ENCODE measurements at regions not wholly inside any gene's neighbourhood (a gene's known extent, or its start where the extent isn't known, plus 50 kb on each side); places are given as distances from the start of the nearest gene placed in this dataset.
"Not testable (repeated sequence)": the region's sequence is repeated elsewhere in the genome, so short reads cannot be mapped to it uniquely, and the experiment has no call there.

DNA sequence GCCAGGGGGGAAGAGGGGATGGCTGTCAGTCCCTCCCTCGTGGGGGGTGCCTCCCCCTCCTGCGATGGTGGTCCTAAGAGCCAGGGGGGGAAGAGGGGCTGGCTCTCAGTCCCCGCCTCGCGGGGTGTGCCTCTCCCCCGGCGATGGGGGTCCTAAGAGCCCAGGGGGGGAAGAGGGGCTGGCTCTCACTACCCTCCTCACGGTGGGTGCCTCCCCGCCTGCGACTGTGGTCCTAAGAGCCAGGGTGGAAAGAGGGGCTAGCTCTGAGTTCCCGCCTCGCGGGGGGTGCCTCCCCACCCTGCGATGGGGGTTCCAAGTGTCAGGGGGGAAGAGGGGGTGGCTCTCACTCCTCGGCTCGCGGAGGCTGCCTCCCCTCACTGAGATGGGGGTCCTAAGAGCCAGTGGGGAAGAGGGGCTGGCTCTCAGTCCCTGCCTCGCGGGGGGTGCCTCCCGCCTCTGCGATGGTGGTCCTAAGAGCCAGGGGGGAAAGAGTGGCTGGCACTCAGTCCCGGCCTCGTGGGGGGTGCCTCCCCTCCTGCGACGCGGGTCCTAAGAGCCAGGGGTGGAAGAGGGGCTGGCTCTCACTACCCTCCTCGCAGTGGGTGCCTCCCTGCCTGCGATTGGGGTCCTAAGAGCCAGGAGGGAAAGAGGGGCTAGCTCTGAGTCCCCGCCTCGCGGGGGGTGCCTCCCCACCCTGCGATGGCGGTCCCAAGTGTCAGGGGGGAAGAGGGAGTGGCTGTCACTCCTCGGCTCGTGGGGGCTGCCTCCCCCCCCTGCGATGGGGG lies 2325.6 kb upstream of the PCDH20 start:
- TF ChIP-seq EZH2phosphoT487 (IDR thresholded peaks at IDR 0.05; ENCODE audit: borderline replicate concordance) = no peak
- TF ChIP-seq, protein P1, sequence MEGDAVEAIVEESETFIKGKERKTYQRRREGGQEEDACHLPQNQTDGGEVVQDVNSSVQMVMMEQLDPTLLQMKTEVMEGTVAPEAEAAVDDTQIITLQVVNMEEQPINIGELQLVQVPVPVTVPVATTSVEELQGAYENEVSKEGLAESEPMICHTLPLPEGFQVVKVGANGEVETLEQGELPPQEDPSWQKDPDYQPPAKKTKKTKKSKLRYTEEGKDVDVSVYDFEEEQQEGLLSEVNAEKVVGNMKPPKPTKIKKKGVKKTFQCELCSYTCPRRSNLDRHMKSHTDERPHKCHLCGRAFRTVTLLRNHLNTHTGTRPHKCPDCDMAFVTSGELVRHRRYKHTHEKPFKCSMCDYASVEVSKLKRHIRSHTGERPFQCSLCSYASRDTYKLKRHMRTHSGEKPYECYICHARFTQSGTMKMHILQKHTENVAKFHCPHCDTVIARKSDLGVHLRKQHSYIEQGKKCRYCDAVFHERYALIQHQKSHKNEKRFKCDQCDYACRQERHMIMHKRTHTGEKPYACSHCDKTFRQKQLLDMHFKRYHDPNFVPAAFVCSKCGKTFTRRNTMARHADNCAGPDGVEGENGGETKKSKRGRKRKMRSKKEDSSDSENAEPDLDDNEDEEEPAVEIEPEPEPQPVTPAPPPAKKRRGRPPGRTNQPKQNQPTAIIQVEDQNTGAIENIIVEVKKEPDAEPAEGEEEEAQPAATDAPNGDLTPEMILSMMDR (conservative IDR thresholded peaks at IDR 0.05; ENCODE audit: low read length) = no peak
- no peak overlapping the region for H2AFZ ChIP-seq (ENCODE audit: low read length)

DNA sequence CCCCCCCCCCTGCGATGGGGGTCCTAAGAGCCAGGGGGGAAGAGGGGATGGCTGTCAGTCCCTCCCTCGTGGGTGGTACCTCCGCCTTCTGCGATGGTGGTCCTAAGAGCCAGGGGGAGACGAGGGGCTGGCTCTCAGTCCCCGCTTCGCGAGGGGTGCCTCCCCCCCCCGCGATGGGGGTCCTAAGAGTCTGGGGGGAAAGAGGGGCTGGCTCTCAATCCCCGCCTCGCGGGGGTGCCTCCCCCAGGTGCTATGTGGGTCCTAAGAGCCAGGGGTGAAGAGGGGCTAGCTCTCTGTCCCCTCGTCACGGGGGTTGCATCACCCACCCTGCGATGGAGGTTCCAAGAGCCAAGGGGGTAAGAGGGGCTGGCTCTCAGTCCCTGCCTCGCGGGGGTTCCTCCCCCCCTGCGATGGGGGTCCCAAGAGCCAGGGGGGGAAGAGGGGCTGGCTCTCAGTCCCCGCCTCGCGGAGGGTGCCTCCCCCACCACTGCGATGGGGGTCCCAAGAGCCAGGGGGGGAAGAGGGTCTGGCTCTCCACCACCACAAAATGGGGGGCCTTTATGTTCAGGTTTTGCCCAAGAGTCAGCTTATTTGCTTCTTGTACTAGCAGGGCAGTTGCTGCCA lies 2323.6 kb upstream of the PCDH20 start:
- not testable (repeated sequence) for H3K36me3 ChIP-seq (ENCODE audit: insufficient read depth, low read length); H3K4me3 ChIP-seq (ENCODE audit: low read length, poor library complexity, severe bottlenecking); H3K4me1 ChIP-seq (ENCODE audit: insufficient read depth, low read length, poor library complexity, severe bottlenecking); H3K9me3 ChIP-seq (ENCODE audit: insufficient read depth, low read depth, low read length); H3K9ac ChIP-seq (ENCODE audit: low read depth, low read length, poor library complexity, severe bottlenecking); H3K27me3 ChIP-seq (ENCODE audit: insufficient read depth, low read length, poor library complexity, severe bottlenecking); H3K9me2 ChIP-seq (replicated peaks; ENCODE audit: low read depth, low read length); H3K4me2 ChIP-seq (ENCODE audit: low read depth, low read length, poor library complexity, severe bottlenecking); H3K79me2 ChIP-seq (ENCODE audit: insufficient read depth, low read length); H4K20me1 ChIP-seq (ENCODE audit: insufficient read depth, low read length, poor library complexity, severe bottlenecking); H2AFZ ChIP-seq (ENCODE audit: low read length); H3F3A ChIP-seq (ENCODE audit: low read depth)

More for the DNA sequence above, 2325.6 kb upstream of the PCDH20 start:
- Histone ChIP-seq H3K9me2 (replicated peaks; ENCODE audit: low read depth, low read length) (no peaks in the 10 kb centered on the region), H3K79me2 (ENCODE audit: insufficient read depth, low read length) (no peaks in the 10 kb centered on the region), H3K36me3 (ENCODE audit: insufficient read depth, low read length) (no peaks in the 10 kb centered on the region), H3K9me3 (ENCODE audit: insufficient read depth, low read depth, low read length) (no peaks in the 10 kb centered on the region; the same call in 1 of the 2 replicates), H3K4me2 (ENCODE audit: low read depth, low read length, poor library complexity, severe bottlenecking) (no peak overlapping the region), H4K20me1 (ENCODE audit: insufficient read depth, low read length, poor library complexity, severe bottlenecking) (no peaks in the 10 kb centered on the region), H3K9ac (ENCODE audit: low read depth, low read length, poor library complexity, severe bottlenecking) (no peak overlapping the region), H3K27me3 (ENCODE audit: insufficient read depth, low read length, poor library complexity, severe bottlenecking) (no peaks in the 10 kb centered on the region), H3K4me1 (ENCODE audit: insufficient read depth, low read length, poor library complexity, severe bottlenecking) (no peaks in the 10 kb centered on the region), H3F3A (ENCODE audit: low read depth) (no peaks in the 10 kb centered on the region), H3K4me3 (ENCODE audit: low read length, poor library complexity, severe bottlenecking) (no peak overlapping the region)

DNA sequence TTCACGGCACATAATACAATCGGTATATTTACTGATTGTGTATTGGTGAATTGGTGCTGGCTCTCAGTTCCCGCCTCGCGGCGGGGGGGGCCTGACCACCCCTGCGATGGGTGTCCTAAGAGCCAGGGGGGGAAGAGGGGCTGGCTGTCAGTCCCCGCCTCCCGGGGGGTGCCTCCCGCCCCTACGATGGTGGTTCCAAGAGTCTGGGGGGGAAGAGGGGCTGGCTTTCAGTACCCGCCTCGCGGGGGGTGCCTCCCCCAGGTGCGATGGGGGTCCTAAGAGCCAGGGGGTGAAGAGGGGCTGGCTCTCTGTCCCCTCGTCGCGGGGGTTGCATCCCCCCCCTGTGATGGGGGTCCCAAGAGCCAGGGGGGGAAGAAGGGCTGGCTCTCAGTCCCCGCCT lies 2321.8 kb upstream of the PCDH20 start:
- no peaks in the 10 kb centered on the region; the same call in 1 of the 2 replicates for H3K9me3 ChIP-seq (ENCODE audit: insufficient read depth, low read depth, low read length)

More for the DNA sequence above, 2321.8 kb upstream of the PCDH20 start:
- Histone ChIP-seq H3K4me2 (ENCODE audit: low read depth, low read length, poor library complexity, severe bottlenecking) (no peak overlapping the region), H3K4me3 (ENCODE audit: low read length, poor library complexity, severe bottlenecking) (no peak overlapping the region), H3F3A (ENCODE audit: low read depth) (no peaks in the 10 kb centered on the region), H3K27me3 (ENCODE audit: insufficient read depth, low read length, poor library complexity, severe bottlenecking) (no peaks in the 10 kb centered on the region), H3K9me2 (replicated peaks; ENCODE audit: low read depth, low read length) (no peaks in the 10 kb centered on the region), H2AFZ (ENCODE audit: low read length) (no peak overlapping the region), H4K20me1 (ENCODE audit: insufficient read depth, low read length, poor library complexity, severe bottlenecking) (no peaks in the 10 kb centered on the region), H3K79me2 (ENCODE audit: insufficient read depth, low read length) (no peaks in the 10 kb centered on the region), H3K9ac (ENCODE audit: low read depth, low read length, poor library complexity, severe bottlenecking) (no peak overlapping the region), H3K36me3 (ENCODE audit: insufficient read depth, low read length) (no peaks in the 10 kb centered on the region), H3K4me1 (ENCODE audit: insufficient read depth, low read length, poor library complexity, severe bottlenecking) (no peaks in the 10 kb centered on the region)
- no peak for TF ChIP-seq EZH2phosphoT487 (IDR thresholded peaks at IDR 0.05; ENCODE audit: borderline replicate concordance)
- TF ChIP-seq, protein P1 (conservative IDR thresholded peaks at IDR 0.05; ENCODE audit: low read length) = no peak

Data from Loucy (cell line).